NCI-H2227 treated with DMSO at 0.1 percent for 48 hours (cell line): ENCODE measurements at regions not wholly inside any gene's neighbourhood (a gene's known extent, or its start where the extent isn't known, plus 50 kb on each side); places are given as distances from the start of the nearest gene placed in this dataset.

Source experiments
- DNase-seq: peaks from one replicate; lab custom pipeline; 2025; lab: John Stamatoyannopoulos, UW

- DNase-seq: no peak
Measured at GRCh38 chr12:111011999-111012600, 91.7 kb upstream of the MYL2 start.

- no peak for DNase-seq
Measured at GRCh38 chr12:111010916-111011657, 90.7 kb upstream of the MYL2 start.

GRCh38 chr12:111010061-111010460, 89.7 kb upstream of the MYL2 start:
- no peak for DNase-seq

GRCh38 chr12:111006621-111007020, 86.2 kb upstream of the MYL2 start:
- no peak for DNase-seq

GRCh38 chr12:110998971-110999370, 78.6 kb upstream of the MYL2 start:
- no peak for DNase-seq

GRCh38 chr12:110998165-110998564, 77.8 kb upstream of the MYL2 start:
- no peak for DNase-seq

- DNase-seq: no peak
Measured at GRCh38 chr12:110996415-110996814, 76.0 kb upstream of the MYL2 start.

GRCh38 chr12:110995615-110996014, 75.2 kb upstream of the MYL2 start:
- DNase-seq: no peak

- no peak for DNase-seq
Measured at GRCh38 chr12:110995016-110995415, 74.6 kb upstream of the MYL2 start.

- no peak for DNase-seq
Measured at GRCh38 chr12:110993434-110993833, 73.1 kb upstream of the MYL2 start.

- no peak for DNase-seq
Measured at GRCh38 chr12:110992909-110993308, 72.5 kb upstream of the MYL2 start.

- DNase-seq: no peak
Measured at GRCh38 chr12:110983811-110984210, 63.4 kb upstream of the MYL2 start.

GRCh38 chr12:110972866-110973265, 52.5 kb upstream of the MYL2 start:
- DNase-seq: no peak

- no peak for DNase-seq
Measured at GRCh38 chr12:110971936-110972335, 51.6 kb upstream of the MYL2 start.

- DNase-seq: no peak
Measured at GRCh38 chr12:110971189-110971920, 51.0 kb upstream of the MYL2 start.
